GM12891 (cell line): ENCODE measurements at regions not wholly inside any gene's neighbourhood (a gene's known extent, or its start where the extent isn't known, plus 50 kb on each side); places are given as distances from the start of the nearest gene placed in this dataset.

Source experiments
- POLR2A ChIP-seq: IDR thresholded peaks from 2 replicates; pipeline ENCODE4 v1.6.1; 2011; ENCODE audit warnings: low read depth, low read length, control low read depth
- POLR2AphosphoS5 ChIP-seq: IDR thresholded peaks from 2 replicates; pipeline ENCODE4 v1.6.1; 2011; ENCODE audit warnings: low read depth, low read length, control low read depth
- POU2F2 ChIP-seq: IDR thresholded peaks from 2 replicates; pipeline ENCODE4 v1.6.1; 2011; ENCODE audit warnings: low read depth, mild to moderate bottlenecking, control low read depth, low read length, moderate library complexity
- TAF1 ChIP-seq: IDR thresholded peaks from 2 replicates; pipeline ENCODE4 v1.6.1; 2011; ENCODE audit warnings: low read depth, low read length, control low read depth

DNA sequence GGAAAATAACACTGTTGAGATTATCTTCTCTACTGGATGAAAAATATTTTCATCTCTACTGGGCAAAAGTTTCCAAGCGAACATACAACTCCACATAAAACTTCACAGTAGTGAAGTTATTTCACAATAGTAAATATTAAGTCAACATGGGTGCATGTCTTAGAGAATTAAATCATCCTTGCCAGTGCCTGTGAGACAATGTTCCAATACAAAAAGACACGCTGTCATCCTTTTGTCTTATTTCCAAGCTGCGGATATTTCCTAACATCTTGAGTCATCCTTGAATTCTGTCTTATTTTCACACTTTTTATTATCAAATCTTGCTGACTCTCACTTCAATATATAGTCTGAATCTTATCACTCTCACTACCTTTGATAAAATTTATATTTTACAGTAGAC, 142.9 kb upstream of the KITLG start:
- TF ChIP-seq POLR2A (no peak), POLR2AphosphoS5 (no peak), POU2F2 (no peak), TAF1 (no peak)
